T follicular helper cell (primary cell): ENCODE measurements at regions not wholly inside any gene's neighbourhood (a gene's known extent, or its start where the extent isn't known, plus 50 kb on each side); places are given as distances from the start of the nearest gene placed in this dataset.

Source experiments
- DNase-seq: peaks from one replicate; pipeline ENCODE4 v3.0.0-alpha.2; 2020; ENCODE audit warnings: low read depth

DNA sequence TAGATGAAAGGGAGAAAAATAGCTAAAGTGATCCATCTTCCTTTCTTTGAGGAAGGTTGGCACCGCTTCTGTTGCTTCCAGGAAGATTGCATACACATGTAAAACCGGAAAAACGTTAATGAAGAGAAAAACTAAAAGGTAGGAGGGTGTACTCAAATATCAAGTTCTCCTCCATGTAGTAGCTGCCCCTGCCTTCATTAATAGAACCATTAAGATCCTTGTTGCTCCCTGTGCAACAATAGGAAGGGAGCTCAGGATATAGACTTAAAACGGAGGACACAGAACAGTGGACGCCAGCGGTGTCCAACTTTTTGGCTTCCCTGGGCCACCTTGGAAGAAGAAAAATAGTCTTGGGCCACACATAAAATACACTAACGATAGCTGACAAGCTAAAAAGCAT is 118.9 kb downstream of the TMEM174 start:
- DNase-seq: no peak

DNA sequence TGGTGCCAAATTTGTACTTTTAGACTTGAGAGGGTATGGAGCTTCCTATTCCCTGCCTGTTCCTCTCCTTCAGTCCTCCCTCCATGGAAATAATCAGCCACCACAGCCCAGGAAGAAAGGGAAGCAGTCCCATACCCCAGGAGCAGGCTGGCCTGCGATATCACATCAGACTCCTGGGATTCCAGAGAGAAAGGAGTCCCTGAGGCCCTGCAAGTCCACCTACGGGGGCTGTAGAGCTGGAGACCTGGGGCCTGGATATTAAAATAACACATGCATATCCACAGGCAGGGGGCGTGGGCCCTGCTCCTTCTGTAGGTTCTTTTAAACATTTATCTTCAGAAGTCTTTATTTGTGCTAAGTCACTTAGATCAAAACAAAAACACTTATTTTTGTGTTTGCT is 117.2 kb downstream of the TMEM174 start:
- no peak for DNase-seq

DNA sequence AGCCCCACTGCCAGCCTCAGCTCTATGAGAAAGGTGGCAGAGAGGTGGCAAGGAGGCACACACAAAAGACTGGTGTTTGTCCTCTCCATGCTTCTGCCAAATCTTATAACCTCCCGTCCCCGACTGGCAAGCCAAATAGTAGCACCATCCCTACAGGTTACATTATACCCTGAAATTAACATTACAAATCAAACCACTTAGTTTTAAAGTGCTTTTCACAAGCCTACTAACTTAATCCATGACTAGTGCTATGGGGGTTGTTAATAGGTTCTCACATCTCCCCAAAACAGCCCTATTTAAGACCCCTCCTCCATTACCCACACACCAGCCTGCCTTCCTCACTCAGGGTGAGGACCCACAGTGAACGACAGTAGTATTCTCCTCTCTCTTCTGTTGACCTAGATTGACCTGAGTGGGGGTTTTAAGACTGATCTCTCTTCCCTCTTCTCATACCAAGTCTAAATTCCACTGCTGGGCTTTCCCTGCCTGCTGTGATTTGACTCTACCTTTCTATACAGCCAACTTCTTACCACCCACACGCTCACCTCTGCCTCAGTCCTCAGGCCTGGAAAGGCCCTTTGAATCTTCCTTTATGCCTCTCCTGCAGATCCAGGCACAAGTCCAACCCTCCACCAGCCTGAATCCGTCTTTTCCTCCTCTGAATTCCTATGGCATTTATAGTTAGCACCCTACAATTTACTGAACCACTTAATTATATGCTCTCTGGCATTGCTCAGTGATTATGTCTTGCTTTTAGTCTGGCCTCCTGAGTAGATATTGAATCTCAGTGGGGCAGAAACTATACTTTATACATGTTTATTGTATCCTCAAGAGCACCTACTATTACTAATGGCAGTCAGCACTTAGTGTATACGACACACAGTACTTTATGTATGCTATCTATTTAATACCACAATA is 116.1 kb downstream of the TMEM174 start:
- DNase-seq: no peak

DNA sequence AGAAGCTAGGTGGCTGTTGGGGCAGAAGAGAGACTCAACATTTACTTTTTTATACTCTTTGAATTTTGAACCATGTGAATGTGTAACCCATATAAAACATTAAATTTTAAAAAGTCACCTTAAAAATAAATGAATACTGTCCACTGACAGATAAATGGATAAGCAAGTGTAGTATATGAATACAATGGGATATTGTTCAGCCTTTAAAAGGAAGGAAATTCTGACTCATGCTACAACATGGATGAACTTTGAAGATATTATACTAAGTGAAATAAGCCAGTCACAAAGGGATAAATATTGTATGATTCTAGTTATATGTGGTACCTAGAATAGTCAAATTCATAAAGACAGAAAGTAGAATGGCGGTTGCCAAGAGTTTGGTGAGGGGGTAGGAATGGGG is 113.9 kb downstream of the TMEM174 start:
- DNase-seq: no peak

GRCh38 chr5:73284985-73285384 is 112.0 kb downstream of the TMEM174 start:
- DNase-seq: no peak

DNA sequence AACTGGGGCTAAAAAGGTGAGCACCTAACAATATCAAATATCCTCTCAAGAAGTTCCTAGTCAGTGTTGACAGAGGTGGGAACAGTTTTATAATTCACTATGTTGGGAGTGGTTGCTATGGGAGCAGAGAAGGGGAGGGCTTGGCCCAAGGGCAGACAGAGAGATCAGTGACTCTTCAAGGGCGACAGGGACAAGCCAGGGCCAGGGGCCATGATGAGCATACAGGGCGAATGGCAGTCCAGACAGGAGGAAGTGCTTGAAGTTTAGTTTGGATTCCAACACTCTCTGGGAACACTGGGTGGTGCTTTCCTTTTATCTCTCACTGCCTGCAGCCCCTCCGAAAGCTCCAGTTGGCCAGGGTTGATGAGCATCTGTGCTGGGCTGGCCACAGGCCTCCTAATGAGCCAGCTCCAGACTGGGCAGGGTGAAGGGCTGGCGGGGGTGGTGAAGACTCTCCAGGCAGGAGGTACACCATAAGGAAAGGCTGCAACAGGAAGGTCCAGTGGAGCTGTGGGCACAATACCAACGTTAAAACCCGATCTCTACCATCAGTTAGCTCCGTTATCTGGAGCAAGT is 111.3 kb downstream of the TMEM174 start:
- no peak for DNase-seq

DNA sequence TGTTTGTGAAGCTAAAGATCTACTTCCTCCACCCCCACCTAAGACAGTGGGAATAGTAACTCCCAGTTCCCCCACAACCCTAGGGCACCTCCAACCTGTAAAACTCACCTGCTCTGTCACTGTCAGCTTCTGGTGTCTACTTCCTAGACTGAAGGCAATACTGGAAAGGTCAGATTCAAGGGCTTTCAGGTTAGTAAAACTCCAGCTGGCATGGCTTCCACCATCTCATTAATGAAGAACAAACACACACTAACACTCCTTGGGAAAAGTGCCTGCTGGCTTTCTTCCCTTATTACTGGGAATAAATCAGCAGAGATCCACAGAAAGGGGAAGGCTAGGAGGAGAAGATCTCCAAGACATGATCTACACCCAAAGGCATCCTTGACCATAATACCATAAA is 109.9 kb downstream of the TMEM174 start:
- DNase-seq: no peak

DNA sequence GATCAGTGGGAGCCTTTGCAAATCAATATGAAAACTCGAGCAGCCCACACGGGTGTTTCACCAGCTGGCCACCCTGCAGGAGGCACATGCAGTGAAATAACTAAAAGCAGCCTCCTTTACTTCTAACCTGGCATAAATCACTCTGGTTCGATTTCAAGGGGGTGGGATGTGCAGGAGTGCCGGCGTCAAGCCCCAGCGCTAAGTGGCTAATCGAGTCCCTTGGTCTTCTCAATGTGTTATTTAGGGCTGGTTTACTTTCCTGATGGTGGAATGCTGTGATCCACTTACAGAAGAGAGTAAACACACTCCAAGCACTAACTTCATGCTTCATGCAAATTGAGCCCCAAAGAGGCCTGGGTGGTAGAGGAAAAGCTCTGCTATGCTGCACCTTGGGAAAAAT is 109.4 kb downstream of the TMEM174 start:
- DNase-seq: no peak

DNA sequence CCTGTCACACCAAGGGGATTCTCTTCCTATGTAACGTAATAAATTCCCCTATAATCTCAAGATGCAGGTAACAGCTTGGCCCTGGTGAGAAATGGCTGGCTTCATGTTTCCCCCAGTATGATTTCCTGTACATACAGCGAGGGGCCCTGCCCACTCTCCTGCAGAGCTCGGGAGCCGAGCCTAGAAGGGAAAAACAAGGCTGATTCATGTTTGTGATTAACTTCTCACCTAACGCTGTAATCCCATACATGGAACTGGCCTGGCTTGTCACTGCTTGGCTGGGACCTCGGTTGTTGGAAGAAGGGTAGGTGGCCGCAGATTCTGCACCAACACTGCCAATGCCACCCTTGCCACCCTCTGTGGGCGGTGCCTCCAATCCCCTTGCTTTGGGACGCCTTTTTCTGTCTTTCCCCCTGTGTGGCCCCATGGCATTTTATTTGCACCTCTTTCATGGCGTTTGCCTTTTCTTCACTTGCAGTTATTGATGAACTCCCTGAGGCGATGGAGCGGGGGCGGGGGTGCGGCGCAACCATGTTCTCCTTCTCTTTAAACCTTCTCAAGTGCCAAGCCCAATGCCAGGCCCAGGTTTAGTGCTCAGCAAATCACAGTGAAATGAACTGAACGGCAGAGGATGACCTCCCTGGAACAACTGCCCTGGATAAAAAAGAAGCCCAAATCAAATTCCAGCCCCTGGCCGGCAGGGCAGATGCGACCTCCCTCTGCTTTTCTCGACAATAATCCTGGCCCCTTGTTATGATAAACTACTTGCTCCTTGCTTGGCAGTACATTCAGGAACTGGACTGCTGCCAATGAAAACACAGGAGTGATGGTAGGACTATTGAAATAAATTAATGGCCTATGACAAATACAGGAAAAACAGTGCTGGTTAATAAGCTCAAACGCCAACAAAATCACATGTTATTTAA is 108.1 kb downstream of the TMEM174 start:
- no peak for DNase-seq

DNA sequence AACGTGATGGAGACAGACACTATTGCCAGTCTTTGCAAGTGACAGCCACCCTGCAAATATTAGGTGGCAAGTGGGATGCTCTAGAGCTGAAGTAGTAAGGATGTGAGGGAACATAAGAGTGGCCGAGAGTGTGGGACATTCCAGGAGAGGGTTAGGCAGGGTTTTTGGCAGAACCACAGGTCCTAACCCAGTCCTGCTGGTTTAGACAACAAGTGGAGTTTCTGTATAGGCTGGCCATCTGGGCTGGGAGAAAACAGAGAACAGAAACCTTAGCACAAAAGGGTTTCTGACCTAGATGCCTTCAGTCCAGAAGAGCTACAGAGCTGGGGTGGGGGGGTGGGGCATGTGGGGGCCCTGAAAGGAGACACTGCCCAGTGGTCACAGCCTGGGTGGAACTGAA is 107.4 kb downstream of the TMEM174 start:
- no peak for DNase-seq

- no peak for DNase-seq
Measured at GRCh38 chr5:73279805-73280204, 106.8 kb downstream of the TMEM174 start.

GRCh38 chr5:73278693-73279092 is 105.7 kb downstream of the TMEM174 start:
- DNase-seq: no peak

- no peak for DNase-seq
Measured at GRCh38 chr5:73274881-73275663, 102.1 kb downstream of the TMEM174 start.

GRCh38 chr5:73274121-73274520 is 101.1 kb downstream of the TMEM174 start:
- DNase-seq: no peak

DNA sequence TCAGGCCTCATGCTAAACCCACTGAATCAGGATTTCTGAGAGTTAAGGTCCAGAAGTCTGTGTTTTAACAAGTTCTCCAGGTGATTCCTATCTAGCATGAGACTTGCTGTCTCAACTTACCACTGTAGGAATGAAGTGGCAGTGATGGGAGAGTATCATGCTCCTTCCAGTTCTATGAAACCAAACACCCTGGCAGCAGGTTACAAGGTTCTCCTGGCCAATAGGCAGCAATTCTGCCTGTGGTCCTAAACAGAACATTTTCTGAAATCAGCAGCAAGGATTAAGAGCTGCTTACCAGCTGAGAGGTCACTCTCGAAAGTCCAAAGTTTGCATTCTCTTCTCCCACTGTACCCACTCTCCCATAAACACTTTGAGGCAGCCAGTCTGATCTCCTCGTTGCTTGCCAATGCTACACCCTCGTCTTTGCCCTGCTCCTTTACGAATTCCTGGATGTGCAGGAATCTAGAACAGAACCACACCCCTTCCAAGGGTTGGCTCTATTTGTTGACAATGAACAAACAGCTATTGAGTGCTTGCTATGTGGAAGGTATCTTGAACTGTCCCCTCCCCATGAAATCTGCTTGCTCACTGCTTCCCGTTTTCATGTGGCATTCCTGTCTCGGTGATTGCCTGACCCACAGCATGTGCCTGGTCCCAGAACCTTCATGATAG is 100.5 kb downstream of the TMEM174 start:
- no peak for DNase-seq

GRCh38 chr5:73272351-73272750 is 99.4 kb downstream of the TMEM174 start:
- DNase-seq: no peak

DNA sequence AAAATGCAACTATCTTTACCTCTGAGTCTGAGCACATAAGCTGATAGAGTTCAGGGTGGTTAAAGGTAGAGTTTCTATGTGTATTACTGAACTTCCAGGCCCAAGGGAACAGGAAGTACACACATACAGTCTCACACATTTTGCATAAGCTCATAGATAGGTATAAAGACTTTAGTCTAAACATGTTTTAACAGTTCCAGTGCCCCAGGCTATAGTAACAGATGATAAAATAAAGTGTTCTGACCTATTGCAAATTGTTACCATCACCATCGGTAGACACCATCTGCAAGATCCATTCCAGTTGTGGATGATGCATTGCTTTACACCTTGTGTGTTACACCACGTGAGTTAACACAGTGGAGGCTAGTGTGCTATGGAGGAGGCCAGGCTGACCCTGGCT is 95.8 kb downstream of the TMEM174 start:
- DNase-seq: no peak

GRCh38 chr5:73267766-73268435 is 94.9 kb downstream of the TMEM174 start:
- no peak for DNase-seq

- DNase-seq: no peak
Measured at GRCh38 chr5:73266925-73267765, 94.2 kb downstream of the TMEM174 start.
